GM12878 (cell line): ENCODE measurements at regions not wholly inside any gene's neighbourhood (a gene's known extent, or its start where the extent isn't known, plus 50 kb on each side); places are given as distances from the start of the nearest gene placed in this dataset.

Source experiments
- ATAC-seq: fragments of 200-7000 bp; cut with Tn5 transposase; 3 replicates; pipeline ENCODE4 v1.9.1; 2020; ENCODE audit warnings: mild to moderate bottlenecking, moderate library complexity
- BruUV-seq: library from RNA; stranded (reverse); fragments of 400-500 nt; replicated peaks from 2 replicates; lab custom pipeline; 2021; lab: Mats Ljungman, UMichigan
- CTCF ChIA-PET: fragments of 300-600 bp; sonication (Branson Sonifier 250); formaldehyde crosslinking; extraction: SDS; loops from one replicate; lab custom pipeline; 2021; ENCODE audit warnings: inconsistent platforms; lab: Yijun Ruan, JAX
- POLR2A ChIA-PET: fragments of 350-600 bp; formaldehyde crosslinking; extraction: SDS; loops from one replicate; lab custom pipeline; 2021; ENCODE audit warnings: inconsistent platforms; lab: Charles Lee
- RAD21 ChIA-PET: fragments of 300-600 bp; sonication (Branson Sonifier 250); formaldehyde crosslinking; loops from one replicate; lab custom pipeline; 2023; ENCODE audit warnings: antibody characterized with exemption; ENCODE audit not compliant: unreplicated experiment; lab: Charles Lee
- SMC1A ChIA-PET: fragments of 300-600 bp; sonication (Branson Sonifier 250); formaldehyde crosslinking; loops from one replicate; lab custom pipeline; 2023; ENCODE audit not compliant: unreplicated experiment, uncharacterized antibody; lab: Charles Lee
- DNase-seq: peaks from one replicate; pipeline ENCODE4 v3.0.0-alpha.2; 2011; ENCODE audit warnings: low read depth, low spot score
- FAIRE-seq: peaks from 3 replicates; lab custom pipeline; 2011; peaks lifted over from hg19 to GRCh38; lab: Jason Lieb, UNC
- H2AFZ ChIP-seq: 2 replicates; pipeline ENCODE4 v1.6.0; 2011; ENCODE audit warnings: low read depth, low read length, control low read depth; ENCODE audit not compliant: control insufficient read depth
- H3K27ac ChIP-seq: 2 replicates; pipeline ENCODE4 v1.5.1; 2011; ENCODE audit warnings: control low read depth; ENCODE audit not compliant: control insufficient read depth, insufficient read depth
- H3K27me3 ChIP-seq, 2 experiments: replicated peaks in 1 of 2; 2 replicates each; pipeline versions ENCODE4 v1.6.0 to v1.6.1; 2011; ENCODE audit warnings: low read length in 1 of 2; ENCODE audit not compliant: control insufficient read depth in 2 of 2, insufficient read depth in 2 of 2
- H3K36me3 ChIP-seq, 2 experiments: 2 replicates each; pipeline ENCODE4 v1.5.1; 2011; ENCODE audit warnings: low read length in 1 of 2; ENCODE audit not compliant: control insufficient read depth in 2 of 2, insufficient read depth in 2 of 2
- H3K4me1 ChIP-seq: 2 replicates; pipeline ENCODE4 v1.6.1; 2011; ENCODE audit warnings: mild to moderate bottlenecking, low read length, moderate library complexity, mixed read lengths; ENCODE audit not compliant: control insufficient read depth, insufficient read depth
- H3K4me2 ChIP-seq: 2 replicates; pipeline ENCODE4 v1.6.0; 2011; ENCODE audit warnings: control low read depth; ENCODE audit not compliant: control insufficient read depth, insufficient read depth
- H3K4me3 ChIP-seq: fragments of 200-600 bp; sonication (generic); 2 replicates; pipeline ENCODE4 v1.5.1; 2016
- H3K79me2 ChIP-seq: 2 replicates; pipeline ENCODE4 v1.6.0; 2011; ENCODE audit warnings: low read length; ENCODE audit not compliant: control insufficient read depth, insufficient read depth
- H3K9ac ChIP-seq: 2 replicates; pipeline ENCODE4 v1.8.0; 2011; ENCODE audit warnings: low read length, control low read depth, mixed read lengths; ENCODE audit not compliant: control insufficient read depth, insufficient read depth
- H3K9me3 ChIP-seq: replicated peaks from 3 replicates; pipeline ENCODE4 v1.5.1; 2011; ENCODE audit warnings: mild to moderate bottlenecking, low read length; ENCODE audit not compliant: control insufficient read depth, insufficient read depth
- H4K20me1 ChIP-seq: 2 replicates; pipeline ENCODE4 v1.6.0; 2011; ENCODE audit not compliant: control insufficient read depth, insufficient read depth
- ASH2L ChIP-seq: fragments of 300-600, 200-600 bp; sonication (generic); IDR thresholded peaks from 2 replicates; pipeline ENCODE4 v1.6.1; 2017; ENCODE audit warnings: low read depth, mild to moderate bottlenecking, borderline replicate concordance
- ATF2 ChIP-seq: IDR thresholded peaks from 2 replicates; pipeline ENCODE4 v1.6.1; 2012; ENCODE audit warnings: low read length, inconsistent platforms
- BCLAF1 ChIP-seq: fragments of 450-650 bp; IDR thresholded peaks from 2 replicates; pipeline ENCODE4 v1.6.1; 2017; ENCODE audit warnings: antibody characterized with exemption, mild to moderate bottlenecking, moderate library complexity
- BMI1 ChIP-seq: fragments of 450-650 bp; IDR thresholded peaks from 2 replicates; pipeline ENCODE4 v1.6.1; 2016; ENCODE audit warnings: mild to moderate bottlenecking, moderate library complexity, borderline replicate concordance
- CBX5 ChIP-seq: sonication (generic); IDR thresholded peaks from 2 replicates; pipeline ENCODE4 v1.6.1; 2016; ENCODE audit warnings: low read depth, moderate library complexity, mild to moderate bottlenecking, inconsistent platforms
- CREM ChIP-seq: IDR thresholded peaks from 2 replicates; pipeline ENCODE4 v1.6.1; 2014; ENCODE audit warnings: antibody characterized with exemption, low read depth
- NR2C1 ChIP-seq: fragments of 450-650 bp; IDR thresholded peaks from 2 replicates; pipeline ENCODE4 v1.6.1; 2017; ENCODE audit warnings: antibody characterized with exemption, mild to moderate bottlenecking, moderate library complexity
- RELB ChIP-seq: fragments of 450-650 bp; IDR thresholded peaks from 2 replicates; pipeline ENCODE4 v1.6.1; 2017; ENCODE audit warnings: low read depth, mild to moderate bottlenecking, moderate library complexity
- RFX5 ChIP-seq: IDR thresholded peaks from 2 replicates; pipeline ENCODE4 v1.6.1; 2011; ENCODE audit warnings: low read depth, low read length, improper control_type of control experiment
- TARDBP ChIP-seq: IDR thresholded peaks from 2 replicates; pipeline ENCODE4 v1.6.1; 2016; ENCODE audit warnings: borderline replicate concordance
- USF2 ChIP-seq: IDR thresholded peaks from 2 replicates; pipeline ENCODE4 v1.6.1; 2011; ENCODE audit warnings: low read depth, low read length, improper control_type of control experiment, borderline replicate concordance
- YY1 ChIP-seq: IDR thresholded peaks from 2 replicates; pipeline ENCODE4 v1.6.1; 2011; ENCODE audit warnings: low read depth, mild to moderate bottlenecking, low read length
- ZSCAN29 ChIP-seq: fragments of 450-650 bp; IDR thresholded peaks from 2 replicates; pipeline ENCODE4 v1.6.1; 2017; ENCODE audit warnings: mild to moderate bottlenecking, moderate library complexity
- WGBS: methylation state at CpG from one replicate; pipeline ENCODE4 v1.1.6; 2016; ENCODE audit warnings: low lambda C conversion rate; ENCODE audit not compliant: insufficient replicate concordance, insufficient coverage; ENCODE audit errors: missing lambda C conversion rate; 5-methylcytosine and 5-hydroxymethylcytosine counted together
- in situ Hi-C: fragments of 300-500 bp; cut with MboI; formaldehyde crosslinking; loops from 9 replicates; pipeline ENCODE4 v1.14.3; 2018; ENCODE audit warnings: mixed read lengths
- intact Hi-C: fragments of 100-400 bp; cut with micrococcal nuclease; formaldehyde crosslinking; loops from one replicate; pipeline ENCODE4 v1.14.2; 2022; ENCODE audit not compliant: unreplicated experiment
- TF ChIP-seq, protein P1 (sequence below): IDR thresholded peaks from 2 replicates; pipeline ENCODE4 v1.6.1; 2011; ENCODE audit warnings: borderline replicate concordance, low read depth, mild to moderate bottlenecking, moderate library complexity, mixed read lengths, low read length; ENCODE audit not compliant: insufficient read depth; ENCODE audit errors: extremely low read length
- TF ChIP-seq, protein P2 (sequence below): fragments of 150-350 bp; IDR thresholded peaks from 2 replicates; pipeline ENCODE4 v1.6.1; 2014; ENCODE audit warnings: mild to moderate bottlenecking, low read depth, low read length

DNA sequence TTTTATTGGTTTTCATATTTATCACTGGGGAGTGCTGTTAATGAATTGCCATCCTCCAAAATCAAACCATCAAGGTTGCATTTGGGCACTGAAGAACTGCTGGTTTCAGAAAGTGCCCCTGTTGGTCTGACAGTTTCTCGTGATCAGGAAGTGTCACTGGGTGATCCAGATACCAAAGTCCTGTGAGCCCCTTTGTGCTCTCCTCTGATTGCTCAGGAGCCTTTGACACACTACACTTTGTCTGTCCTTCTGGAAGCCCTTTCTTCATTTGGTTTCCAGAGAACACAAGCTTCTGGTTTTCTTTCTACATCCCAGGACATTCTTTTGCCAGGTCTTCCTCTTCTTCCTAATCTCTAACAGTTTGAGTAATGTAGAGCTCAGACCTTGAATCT is 165.8 kb upstream of the PROX1 start:
- CTCF ChIA-PET = no interaction called here
- Histone ChIP-seq H3K9me3 (no peaks in the 10 kb centered on the region), H3K36me3 (no peaks in the 10 kb centered on the region), H3K79me2 (no peaks in the 10 kb centered on the region), H2AFZ (no peak overlapping the region), H3K4me3 (no peak overlapping the region), H3K27me3 (peaks cover 0 to 2% of the 10 kb centered on the region in 2 experiments; a peak in 1 of 4 replicates), H3K4me2 (no peak overlapping the region), H3K9ac (no peak overlapping the region), H3K4me1 (no peaks in the 10 kb centered on the region), H3K27ac (no peak overlapping the region), H4K20me1 (no peaks in the 10 kb centered on the region)
- DNase-seq = no peak
- SMC1A ChIA-PET = interaction anchor here (1.2 kb wide), 1 partner anchor 25 kb away, joined by 4 read pairs; no protein-coding TSS in a partner anchor
- in situ Hi-C loops = no loop called here
- no peak for FAIRE-seq
- intact Hi-C loops = no loop called here
- RAD21 ChIA-PET = no interaction called here
- WGBS = 0% methylated on average over 1 of the region's 1 CpG
- ATAC-seq = no peak
- POLR2A ChIA-PET = no interaction called here
- no TSS peak for BruUV-seq
- TF ChIP-seq BCLAF1 (no peak), NR2C1 (no peak), ZSCAN29 (no peak), RELB (no peak), RFX5 (no peak), CBX5 (no peak), USF2 (no peak), ASH2L (no peak), ATF2 (no peak), TARDBP (no peak), BMI1 (no peak), CREM (no peak), YY1 (no peak)
- TF ChIP-seq, protein P1, sequence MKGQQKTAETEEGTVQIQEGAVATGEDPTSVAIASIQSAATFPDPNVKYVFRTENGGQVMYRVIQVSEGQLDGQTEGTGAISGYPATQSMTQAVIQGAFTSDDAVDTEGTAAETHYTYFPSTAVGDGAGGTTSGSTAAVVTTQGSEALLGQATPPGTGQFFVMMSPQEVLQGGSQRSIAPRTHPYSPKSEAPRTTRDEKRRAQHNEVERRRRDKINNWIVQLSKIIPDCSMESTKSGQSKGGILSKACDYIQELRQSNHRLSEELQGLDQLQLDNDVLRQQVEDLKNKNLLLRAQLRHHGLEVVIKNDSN = no peak
- TF ChIP-seq, protein P2, sequence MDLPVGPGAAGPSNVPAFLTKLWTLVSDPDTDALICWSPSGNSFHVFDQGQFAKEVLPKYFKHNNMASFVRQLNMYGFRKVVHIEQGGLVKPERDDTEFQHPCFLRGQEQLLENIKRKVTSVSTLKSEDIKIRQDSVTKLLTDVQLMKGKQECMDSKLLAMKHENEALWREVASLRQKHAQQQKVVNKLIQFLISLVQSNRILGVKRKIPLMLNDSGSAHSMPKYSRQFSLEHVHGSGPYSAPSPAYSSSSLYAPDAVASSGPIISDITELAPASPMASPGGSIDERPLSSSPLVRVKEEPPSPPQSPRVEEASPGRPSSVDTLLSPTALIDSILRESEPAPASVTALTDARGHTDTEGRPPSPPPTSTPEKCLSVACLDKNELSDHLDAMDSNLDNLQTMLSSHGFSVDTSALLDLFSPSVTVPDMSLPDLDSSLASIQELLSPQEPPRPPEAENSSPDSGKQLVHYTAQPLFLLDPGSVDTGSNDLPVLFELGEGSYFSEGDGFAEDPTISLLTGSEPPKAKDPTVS = no peak
